ENCODE measurements at regions not wholly inside any gene's neighbourhood (a gene's known extent, or its start where the extent isn't known, plus 50 kb on each side); places are given as distances from the start of the nearest gene placed in this dataset.

GRCh38 chr3:145882436-145882835, 278.5 kb downstream of the PLOD2 start:
- no peak for DNase-seq (ENCODE audit: low spot score)

GRCh38 chr3:145889730-145890129, 271.3 kb downstream of the PLOD2 start:
- no peak for DNase-seq (ENCODE audit: low spot score)

More at GRCh38 chr3:145882436-145882835, 278.5 kb downstream of the PLOD2 start:
- no peak for ATAC-seq (ENCODE audit: insufficient number of reproducible peaks, low FRiP score, low read depth)
- H3K36me3 ChIP-seq: no peaks in the 10 kb centered on the region
- TF ChIP-seq, protein P1, sequence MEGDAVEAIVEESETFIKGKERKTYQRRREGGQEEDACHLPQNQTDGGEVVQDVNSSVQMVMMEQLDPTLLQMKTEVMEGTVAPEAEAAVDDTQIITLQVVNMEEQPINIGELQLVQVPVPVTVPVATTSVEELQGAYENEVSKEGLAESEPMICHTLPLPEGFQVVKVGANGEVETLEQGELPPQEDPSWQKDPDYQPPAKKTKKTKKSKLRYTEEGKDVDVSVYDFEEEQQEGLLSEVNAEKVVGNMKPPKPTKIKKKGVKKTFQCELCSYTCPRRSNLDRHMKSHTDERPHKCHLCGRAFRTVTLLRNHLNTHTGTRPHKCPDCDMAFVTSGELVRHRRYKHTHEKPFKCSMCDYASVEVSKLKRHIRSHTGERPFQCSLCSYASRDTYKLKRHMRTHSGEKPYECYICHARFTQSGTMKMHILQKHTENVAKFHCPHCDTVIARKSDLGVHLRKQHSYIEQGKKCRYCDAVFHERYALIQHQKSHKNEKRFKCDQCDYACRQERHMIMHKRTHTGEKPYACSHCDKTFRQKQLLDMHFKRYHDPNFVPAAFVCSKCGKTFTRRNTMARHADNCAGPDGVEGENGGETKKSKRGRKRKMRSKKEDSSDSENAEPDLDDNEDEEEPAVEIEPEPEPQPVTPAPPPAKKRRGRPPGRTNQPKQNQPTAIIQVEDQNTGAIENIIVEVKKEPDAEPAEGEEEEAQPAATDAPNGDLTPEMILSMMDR (IDR thresholded peaks at IDR 0.05): no peak
- no peak overlapping the region for H3K4me3 ChIP-seq
- no peaks in the 10 kb centered on the region for H3K9me3 ChIP-seq
- H3K27me3 ChIP-seq (replicated peaks; ENCODE audit: insufficient read depth): no peaks in the 10 kb centered on the region
- no peak overlapping the region for H3K27ac ChIP-seq
- no peaks in the 10 kb centered on the region for H3K4me1 ChIP-seq (ENCODE audit: control insufficient read depth in 1 of 2, low read depth in 2 of 2)

DNA sequence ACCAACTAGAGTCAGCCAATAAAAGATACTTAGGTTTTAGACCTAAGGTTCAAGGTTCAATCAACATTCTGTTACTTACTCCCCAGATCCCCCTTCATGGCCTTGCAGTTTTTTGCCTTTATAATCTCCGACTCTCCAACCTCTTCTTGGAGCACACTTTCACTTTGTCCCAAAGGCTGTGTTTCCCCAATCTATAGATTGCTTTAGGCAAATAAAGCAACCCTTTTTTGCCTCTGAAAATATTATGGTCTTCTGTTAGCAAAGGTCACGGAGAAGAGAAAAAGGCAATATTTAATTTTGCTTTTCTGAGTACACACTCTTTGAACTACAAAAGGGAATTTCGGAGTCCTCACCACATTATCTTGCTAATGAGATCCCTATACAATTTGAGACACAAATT, 268.1 kb downstream of the PLOD2 start:
- TF ChIP-seq, protein P1 (IDR thresholded peaks at IDR 0.05): no peak
- no peak for ATAC-seq (ENCODE audit: insufficient number of reproducible peaks, low FRiP score, low read depth)
- Histone ChIP-seq H3K27ac (no peak overlapping the region), H3K36me3 (no peaks in the 10 kb centered on the region), H3K27me3 (replicated peaks; ENCODE audit: insufficient read depth) (no peaks in the 10 kb centered on the region), H3K4me1 (ENCODE audit: control insufficient read depth in 1 of 2, low read depth in 2 of 2) (peaks cover 0 to 1% of the 10 kb centered on the region in 2 donors), H3K9me3 (no peaks in the 10 kb centered on the region), H3K4me3 (no peak overlapping the region)
- no peak for DNase-seq (ENCODE audit: low spot score)

More at GRCh38 chr3:145889730-145890129, 271.3 kb downstream of the PLOD2 start:
- TF ChIP-seq, protein P1 (IDR thresholded peaks at IDR 0.05): no peak
- Histone ChIP-seq H3K9me3 (no peaks in the 10 kb centered on the region), H3K4me3 (no peak overlapping the region), H3K27ac (no peak overlapping the region), H3K27me3 (replicated peaks; ENCODE audit: insufficient read depth) (no peaks in the 10 kb centered on the region), H3K36me3 (no peaks in the 10 kb centered on the region), H3K4me1 (ENCODE audit: control insufficient read depth in 1 of 2, low read depth in 2 of 2) (no peaks in the 10 kb centered on the region)
- no peak for ATAC-seq (ENCODE audit: insufficient number of reproducible peaks, low FRiP score, low read depth)

DNA sequence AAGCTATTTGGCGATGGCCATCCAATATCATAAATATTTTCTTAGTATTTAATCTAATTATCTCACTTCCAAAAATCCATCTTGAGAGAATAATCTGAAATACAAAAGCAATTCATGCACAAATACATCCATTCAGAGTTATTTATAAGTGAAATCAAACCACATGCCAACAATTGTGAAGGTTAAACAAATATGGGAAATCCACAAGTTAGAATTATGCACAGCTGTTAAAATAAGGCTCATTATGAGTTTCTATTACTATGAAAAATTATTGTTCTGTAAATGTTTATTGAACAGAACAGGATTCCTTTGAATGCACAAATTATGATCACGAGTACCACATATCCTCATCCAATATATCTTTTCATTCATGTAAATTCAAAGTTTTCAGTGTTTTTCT, 267.7 kb downstream of the PLOD2 start:
- no peak for ATAC-seq (ENCODE audit: insufficient number of reproducible peaks, low FRiP score, low read depth)
- H3K9me3 ChIP-seq: no peaks in the 10 kb centered on the region
- no peaks in the 10 kb centered on the region for H3K36me3 ChIP-seq
- no peak for DNase-seq (ENCODE audit: low spot score)
- H3K4me1 ChIP-seq (ENCODE audit: control insufficient read depth in 1 of 2, low read depth in 2 of 2): peaks cover 0 to 6% of the 10 kb centered on the region in 2 donors
- TF ChIP-seq, protein P1 (IDR thresholded peaks at IDR 0.05): no peak
- H3K4me3 ChIP-seq: no peak overlapping the region
- no peak overlapping the region for H3K27ac ChIP-seq
- H3K27me3 ChIP-seq (replicated peaks; ENCODE audit: insufficient read depth): no peaks in the 10 kb centered on the region

DNA sequence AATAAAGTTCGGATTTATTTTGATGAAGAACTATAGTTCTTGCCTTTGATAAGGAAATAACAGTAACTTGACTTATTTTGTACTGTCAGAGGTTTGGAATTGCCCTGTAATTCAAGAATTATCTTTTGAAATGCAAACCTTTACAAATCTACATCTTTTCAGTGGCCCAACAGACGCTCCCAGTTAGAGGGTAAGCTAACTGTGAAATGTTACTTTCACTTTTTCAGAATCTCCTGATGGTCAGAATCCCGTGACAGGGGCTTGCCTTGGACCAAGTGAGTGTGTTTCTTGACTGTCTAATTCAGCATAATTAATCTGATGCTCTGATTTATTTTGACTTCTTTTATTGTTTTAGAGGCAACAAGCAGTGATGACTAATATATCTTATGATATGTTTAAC, 262.5 kb downstream of the PLOD2 start:
- peak; percentile 34 for ATAC-seq (ENCODE audit: insufficient number of reproducible peaks, low FRiP score, low read depth)
- peaks cover 2 to 13% of the 10 kb centered on the region in 2 donors for H3K4me1 ChIP-seq (ENCODE audit: control insufficient read depth in 1 of 2, low read depth in 2 of 2)
- DNase-seq (ENCODE audit: low spot score): no peak
- no peaks in the 10 kb centered on the region for H3K9me3 ChIP-seq
- H3K27ac ChIP-seq: no peak overlapping the region
- H3K4me3 ChIP-seq: peak overlapping the region; percentile 40
- no peaks in the 10 kb centered on the region for H3K27me3 ChIP-seq (replicated peaks; ENCODE audit: insufficient read depth)
- TF ChIP-seq, protein P1 (IDR thresholded peaks at IDR 0.05): no peak
- H3K36me3 ChIP-seq: no peaks in the 10 kb centered on the region
